Neutrophil (primary cell): ENCODE measurements at regions not wholly inside any gene's neighbourhood (a gene's known extent, or its start where the extent isn't known, plus 50 kb on each side); places are given as distances from the start of the nearest gene placed in this dataset.
"Not testable (repeated sequence)": the region's sequence is repeated elsewhere in the genome, so short reads cannot be mapped to it uniquely, and the experiment has no call there.

Source experiments
- H3K27ac ChIP-seq: fragments of 200-600 bp; sonication (generic); 2 replicates; pipeline ENCODE4 v1.5.1; 2016; ENCODE audit warnings: mild to moderate bottlenecking, moderate library complexity
- H3K27me3 ChIP-seq: fragments of 200-600 bp; sonication (generic); 2 replicates; pipeline ENCODE4 v1.6.0; 2016; ENCODE audit warnings: mild to moderate bottlenecking
- H3K36me3 ChIP-seq: fragments of 200-600 bp; sonication (generic); 2 replicates; pipeline ENCODE4 v1.5.1; 2017
- H3K4me1 ChIP-seq, 2 experiments: fragments of 200-600 bp in 1 of 2; sonication (generic) in 1 of 2; 1 replicate in 1 of 2; 2 replicates in 1 of 2; pipeline versions ENCODE4 v1.5.1 to v1.6.1; 2013 to 2016; ENCODE audit warnings: low read depth in 1 of 2, low read length in 1 of 2, mild to moderate bottlenecking in 1 of 2, moderate library complexity in 1 of 2; ENCODE audit not compliant: control insufficient read depth in 1 of 2, insufficient read depth in 1 of 2
- H3K4me3 ChIP-seq, 2 experiments: fragments of 200-600 bp in 1 of 2; sonication (generic) in 1 of 2; 1 replicate in 1 of 2; 2 replicates in 1 of 2; pipeline ENCODE4 v1.5.1; 2013 to 2016; ENCODE audit warnings: low read depth in 1 of 2, low read length in 1 of 2, mild to moderate bottlenecking in 1 of 2, moderate library complexity in 1 of 2
- H3K9me3 ChIP-seq: fragments of 200-600 bp; sonication (generic); 2 replicates; pipeline ENCODE4 v1.5.1; 2016
- TF ChIP-seq, protein P1 (sequence below): fragments of 200-600 bp; sonication (generic); IDR thresholded peaks from 2 replicates; pipeline ENCODE4 v1.5.1; 2016; ENCODE audit warnings: antibody characterized with exemption

DNA sequence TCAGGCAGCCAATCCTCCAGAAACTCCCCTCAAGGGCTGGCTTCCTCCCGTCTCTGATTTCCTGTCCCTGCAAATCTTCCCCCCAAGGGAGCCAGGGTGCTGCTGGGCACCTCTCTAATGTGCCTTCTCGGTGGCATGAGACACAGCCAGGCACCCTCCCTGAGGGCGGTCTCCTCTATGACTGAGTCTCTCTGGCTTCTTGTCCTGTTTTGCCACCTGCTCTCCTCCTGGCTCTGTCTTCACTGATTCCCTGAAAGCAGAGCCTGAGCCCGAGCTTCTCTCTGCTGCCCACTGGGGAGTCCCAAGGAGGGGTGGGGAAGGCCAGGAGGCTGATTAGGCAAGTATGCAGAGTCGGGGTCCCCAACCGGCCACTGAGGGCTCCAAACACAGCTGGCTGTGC is 60.4 kb upstream of the INSIG1 start:
- TF ChIP-seq, protein P1, sequence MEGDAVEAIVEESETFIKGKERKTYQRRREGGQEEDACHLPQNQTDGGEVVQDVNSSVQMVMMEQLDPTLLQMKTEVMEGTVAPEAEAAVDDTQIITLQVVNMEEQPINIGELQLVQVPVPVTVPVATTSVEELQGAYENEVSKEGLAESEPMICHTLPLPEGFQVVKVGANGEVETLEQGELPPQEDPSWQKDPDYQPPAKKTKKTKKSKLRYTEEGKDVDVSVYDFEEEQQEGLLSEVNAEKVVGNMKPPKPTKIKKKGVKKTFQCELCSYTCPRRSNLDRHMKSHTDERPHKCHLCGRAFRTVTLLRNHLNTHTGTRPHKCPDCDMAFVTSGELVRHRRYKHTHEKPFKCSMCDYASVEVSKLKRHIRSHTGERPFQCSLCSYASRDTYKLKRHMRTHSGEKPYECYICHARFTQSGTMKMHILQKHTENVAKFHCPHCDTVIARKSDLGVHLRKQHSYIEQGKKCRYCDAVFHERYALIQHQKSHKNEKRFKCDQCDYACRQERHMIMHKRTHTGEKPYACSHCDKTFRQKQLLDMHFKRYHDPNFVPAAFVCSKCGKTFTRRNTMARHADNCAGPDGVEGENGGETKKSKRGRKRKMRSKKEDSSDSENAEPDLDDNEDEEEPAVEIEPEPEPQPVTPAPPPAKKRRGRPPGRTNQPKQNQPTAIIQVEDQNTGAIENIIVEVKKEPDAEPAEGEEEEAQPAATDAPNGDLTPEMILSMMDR: no peak
- H3K36me3 ChIP-seq: no peaks in the 10 kb centered on the region
- H3K27ac ChIP-seq: no peak overlapping the region

DNA sequence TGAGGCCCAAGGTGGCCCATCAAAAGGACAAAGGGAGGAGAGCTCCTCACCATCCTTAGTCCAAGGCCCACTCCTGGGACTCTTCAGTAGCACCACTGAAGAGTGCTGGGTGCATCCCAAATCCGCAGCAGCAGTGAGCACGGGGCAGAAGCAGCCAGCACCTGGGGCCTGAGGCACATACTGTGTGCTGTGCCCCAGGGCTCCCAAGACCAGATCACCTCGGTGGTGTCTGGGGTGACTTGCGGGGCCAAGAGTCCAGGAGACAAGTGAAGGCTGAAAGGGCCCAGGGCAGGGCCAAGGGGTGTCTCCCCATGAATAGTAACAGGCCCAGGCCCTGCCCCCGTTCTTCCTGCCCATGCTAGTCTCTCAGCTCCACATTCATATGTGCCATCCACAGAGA is 59.9 kb upstream of the INSIG1 start:
- H3K27me3 ChIP-seq: peaks cover 23% of the 10 kb centered on the region
- no peaks in the 10 kb centered on the region for H3K9me3 ChIP-seq

More for the DNA sequence above, 60.4 kb upstream of the INSIG1 start:
- Histone ChIP-seq H3K9me3 (no peaks in the 10 kb centered on the region), H3K4me1 (no peaks in the 10 kb centered on the region), H3K27me3 (peaks cover 23% of the 10 kb centered on the region), H3K4me3 (no peak overlapping the region)

DNA sequence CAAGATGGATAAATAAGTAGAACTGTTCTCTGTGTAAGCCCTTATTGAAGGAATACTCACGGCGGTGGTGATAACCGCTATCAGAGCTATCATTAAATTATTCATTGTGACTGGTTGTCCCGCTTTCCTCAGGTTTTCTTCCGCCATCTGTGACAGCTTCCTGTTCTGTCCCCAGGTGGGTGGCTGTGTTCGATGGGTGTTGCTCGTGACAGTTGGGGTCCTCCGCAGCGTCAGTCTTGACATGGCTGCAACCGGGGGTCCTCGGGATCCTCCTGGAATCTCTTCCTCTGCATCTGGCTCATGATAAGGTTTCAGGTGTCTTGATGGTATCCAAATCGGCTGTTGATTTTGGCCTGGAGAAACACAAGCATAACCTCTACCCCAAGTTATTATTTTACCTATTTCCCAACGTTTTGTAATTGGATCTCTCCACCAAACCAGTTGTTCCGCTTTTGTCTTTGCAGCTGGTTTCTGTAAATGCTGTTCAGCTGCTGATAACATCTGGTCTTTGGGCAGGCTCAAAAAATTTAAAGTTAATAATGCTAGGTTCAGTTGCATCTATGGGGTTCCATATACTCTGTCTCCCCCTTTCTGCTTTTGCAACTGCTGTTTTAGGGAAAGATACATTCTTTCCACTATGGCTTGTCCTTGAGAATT is 58.1 kb upstream of the INSIG1 start:
- not testable (repeated sequence) for H3K4me3 ChIP-seq, H3K36me3 ChIP-seq

More for the DNA sequence above, 59.9 kb upstream of the INSIG1 start:
- H3K4me3 ChIP-seq: no peak overlapping the region
- H3K27ac ChIP-seq: no peak overlapping the region
- no peaks in the 10 kb centered on the region for H3K4me1 ChIP-seq
- H3K36me3 ChIP-seq: no peaks in the 10 kb centered on the region
- TF ChIP-seq, protein P1: no peak

DNA sequence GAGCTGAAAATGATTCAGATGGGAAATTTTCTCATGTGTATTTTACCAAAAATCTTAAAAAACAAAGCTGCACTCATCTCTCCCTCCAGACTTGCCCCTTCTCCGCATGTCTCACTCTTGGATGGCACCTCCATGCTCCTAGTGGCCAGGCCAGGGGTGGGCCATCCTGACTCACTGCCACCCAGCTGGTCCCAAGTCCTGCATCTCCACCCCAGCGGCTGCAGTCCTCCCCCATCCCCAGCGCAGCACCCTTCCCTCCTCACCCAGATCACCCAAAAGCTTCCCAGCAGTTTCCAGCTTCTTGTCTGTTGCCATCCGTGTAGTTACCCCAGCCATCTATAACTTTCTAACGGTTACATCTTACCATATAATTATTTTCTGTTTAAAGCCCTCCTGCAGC is 53.0 kb upstream of the INSIG1 start:
- Histone ChIP-seq H3K36me3 (no peaks in the 10 kb centered on the region), H3K9me3 (no peaks in the 10 kb centered on the region), H3K27ac (no peak overlapping the region), H3K27me3 (peaks cover 7% of the 10 kb centered on the region), H3K4me3 (no peak overlapping the region), H3K4me1 (no peaks in the 10 kb centered on the region)
- TF ChIP-seq, protein P1: no peak

More for the DNA sequence above, 58.1 kb upstream of the INSIG1 start:
- H3K27ac ChIP-seq, H3K4me1 ChIP-seq, H3K9me3 ChIP-seq: not testable (repeated sequence)
- peaks cover 23% of the 10 kb centered on the region for H3K27me3 ChIP-seq

DNA sequence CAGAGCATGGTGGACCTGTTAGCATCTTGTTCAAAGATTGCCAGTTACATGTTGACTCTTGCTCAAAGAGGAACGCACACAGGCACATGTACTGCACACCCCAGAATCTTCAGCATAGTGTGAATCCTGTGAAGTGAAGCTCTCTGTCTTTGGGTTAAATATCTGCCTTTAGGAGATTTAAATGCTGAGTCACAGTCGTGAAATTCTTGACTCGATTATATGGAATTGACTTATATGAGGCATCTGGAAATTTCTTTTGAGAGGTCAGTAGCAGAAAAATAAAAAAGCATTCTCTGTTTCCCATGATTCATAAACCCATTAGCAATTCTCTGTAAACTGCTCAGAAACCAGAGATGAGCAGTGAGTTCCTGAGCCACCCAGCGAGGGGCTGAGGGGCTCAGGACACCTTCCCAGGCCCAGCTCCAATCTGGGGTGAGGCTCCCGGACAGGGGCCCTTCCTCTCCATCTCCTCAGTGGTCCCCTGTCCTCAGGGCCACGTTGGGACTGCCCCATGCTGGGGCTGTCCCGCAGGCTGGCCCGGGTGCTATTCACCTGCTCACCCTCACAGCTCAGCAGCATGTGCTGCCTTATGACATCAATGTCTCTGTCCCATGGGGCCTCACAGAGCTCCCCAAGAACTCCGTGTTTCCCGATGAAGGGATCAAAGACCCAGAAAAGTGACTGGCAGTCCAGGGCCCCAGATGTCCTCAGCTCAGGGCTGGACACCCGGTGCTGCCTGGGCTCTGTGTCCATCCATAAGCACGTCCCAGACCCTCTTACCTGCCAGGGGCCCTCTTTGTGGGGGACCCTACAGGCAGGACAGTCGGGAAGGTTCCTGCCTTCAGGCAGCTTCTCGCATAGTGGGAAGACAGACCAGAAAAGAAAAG is 50.0 kb upstream of the INSIG1 start:
- TF ChIP-seq, protein P1: no peak
- Histone ChIP-seq H3K36me3 (no peaks in the 10 kb centered on the region), H3K4me3 (no peak overlapping the region), H3K27ac (no peak overlapping the region), H3K4me1 (no peaks in the 10 kb centered on the region), H3K27me3 (no peaks in the 10 kb centered on the region), H3K9me3 (no peaks in the 10 kb centered on the region)
